ENCODE measurements at regions not wholly inside any gene's neighbourhood (a gene's known extent, or its start where the extent isn't known, plus 50 kb on each side); places are given as distances from the start of the nearest gene placed in this dataset.

- DNase-seq: no peak
- no peaks in the 10 kb centered on the region for H3K36me3 ChIP-seq
- H3K9me3 ChIP-seq (ENCODE audit: severe bottlenecking): no peaks in the 10 kb centered on the region
- TF ChIP-seq CTCF (IDR thresholded peaks at IDR 0.05; ENCODE audit: low read depth, low read length): no peak
- H3K27me3 ChIP-seq (ENCODE audit: insufficient read depth, low read depth, severe bottlenecking): no peaks in the 10 kb centered on the region
- no peak overlapping the region for H3K4me3 ChIP-seq (ENCODE audit: low read depth, low read length)
- H3K27ac ChIP-seq: peak overlapping the region; percentile 25
Measured at GRCh38 chr7:24456526-24457218, 116.6 kb upstream of the PALS2 start.

DNA sequence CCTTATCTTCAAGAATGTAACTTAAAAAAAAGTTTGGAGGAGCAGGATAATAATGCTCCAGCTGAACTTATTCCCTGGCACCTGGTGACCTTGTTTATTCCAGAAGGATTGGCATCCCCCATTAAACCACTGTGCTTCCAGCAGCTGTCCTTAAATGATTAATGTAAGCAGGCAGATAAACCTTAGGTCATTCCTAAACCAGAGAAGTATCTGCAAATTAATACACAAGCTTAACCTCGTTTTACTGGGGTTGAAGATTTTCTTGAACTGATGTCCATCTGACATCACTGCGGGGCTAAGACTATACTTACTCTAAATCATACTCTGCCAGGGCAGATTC, 116.1 kb upstream of the PALS2 start:
- peak; percentile 38 for DNase-seq
- no peak for TF ChIP-seq CTCF (IDR thresholded peaks at IDR 0.05; ENCODE audit: low read depth, low read length)
- Histone ChIP-seq H3K27ac (peak overlapping the region; percentile 25), H3K36me3 (no peaks in the 10 kb centered on the region), H3K9me3 (ENCODE audit: severe bottlenecking) (no peaks in the 10 kb centered on the region), H3K27me3 (ENCODE audit: insufficient read depth, low read depth, severe bottlenecking) (no peaks in the 10 kb centered on the region), H3K4me3 (ENCODE audit: low read depth, low read length) (no peak overlapping the region)

GRCh38 chr7:24462117-24462516, 111.1 kb upstream of the PALS2 start:
- H3K4me3 ChIP-seq (ENCODE audit: low read depth, low read length): no peak overlapping the region
- DNase-seq: no peak
- no peaks in the 10 kb centered on the region for H3K36me3 ChIP-seq
- no peak overlapping the region for H3K27ac ChIP-seq
- TF ChIP-seq CTCF (IDR thresholded peaks at IDR 0.05; ENCODE audit: low read depth, low read length): no peak
- no peaks in the 10 kb centered on the region for H3K9me3 ChIP-seq (ENCODE audit: severe bottlenecking)
- no peaks in the 10 kb centered on the region for H3K27me3 ChIP-seq (ENCODE audit: insufficient read depth, low read depth, severe bottlenecking)

DNA sequence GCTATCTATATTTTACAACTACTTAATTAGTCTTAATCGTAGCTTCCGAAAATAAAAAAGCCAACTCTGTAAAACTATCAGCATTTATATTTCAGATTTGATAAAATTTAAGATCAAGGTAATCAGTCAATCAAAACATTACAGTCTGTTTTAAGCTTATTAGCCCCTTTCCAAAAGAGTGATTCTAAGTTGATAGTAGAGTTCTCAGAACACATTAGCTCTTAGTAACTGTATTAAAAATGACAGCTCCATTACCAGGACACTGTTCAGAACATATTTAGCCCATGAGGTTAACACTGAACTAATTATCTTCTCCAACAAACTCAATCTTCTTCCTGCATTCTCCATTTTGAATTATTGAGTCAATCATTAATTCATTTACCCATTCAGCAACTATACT, 110.3 kb upstream of the PALS2 start:
- Histone ChIP-seq H3K36me3 (no peaks in the 10 kb centered on the region), H3K27ac (no peak overlapping the region), H3K27me3 (ENCODE audit: insufficient read depth, low read depth, severe bottlenecking) (no peaks in the 10 kb centered on the region), H3K4me3 (ENCODE audit: low read depth, low read length) (no peak overlapping the region), H3K9me3 (ENCODE audit: severe bottlenecking) (no peaks in the 10 kb centered on the region)
- no peak for DNase-seq
- TF ChIP-seq CTCF (IDR thresholded peaks at IDR 0.05; ENCODE audit: low read depth, low read length): no peak

DNA sequence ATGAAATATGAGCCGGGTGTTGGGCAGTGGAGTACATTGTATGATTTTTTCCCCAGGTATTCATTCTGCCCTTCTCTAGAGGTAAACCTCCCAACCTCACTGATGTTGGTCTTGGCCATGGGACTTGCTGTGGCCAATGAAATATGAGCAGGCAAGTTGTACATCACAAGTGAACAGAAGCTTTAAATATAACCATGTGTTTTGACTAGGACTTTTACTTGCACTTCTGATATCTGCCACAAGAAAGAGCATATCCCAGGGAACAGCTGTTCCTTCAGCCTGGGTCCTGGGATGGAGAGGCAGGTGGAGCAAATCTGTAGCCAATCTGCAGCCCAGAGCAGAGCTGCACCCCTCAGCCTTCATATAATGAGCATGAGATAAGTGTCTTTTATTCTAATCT, 109.8 kb upstream of the PALS2 start:
- no peak for TF ChIP-seq CTCF (IDR thresholded peaks at IDR 0.05; ENCODE audit: low read depth, low read length)
- no peak for DNase-seq
- Histone ChIP-seq H3K9me3 (ENCODE audit: severe bottlenecking) (no peaks in the 10 kb centered on the region), H3K27ac (no peak overlapping the region), H3K36me3 (no peaks in the 10 kb centered on the region), H3K4me3 (ENCODE audit: low read depth, low read length) (no peak overlapping the region), H3K27me3 (ENCODE audit: insufficient read depth, low read depth, severe bottlenecking) (no peaks in the 10 kb centered on the region)

- Histone ChIP-seq H3K9me3 (ENCODE audit: severe bottlenecking) (no peaks in the 10 kb centered on the region), H3K4me3 (ENCODE audit: low read depth, low read length) (no peak overlapping the region), H3K27ac (no peak overlapping the region), H3K36me3 (no peaks in the 10 kb centered on the region), H3K27me3 (ENCODE audit: insufficient read depth, low read depth, severe bottlenecking) (no peaks in the 10 kb centered on the region)
- no peak for DNase-seq
- no peak for TF ChIP-seq CTCF (IDR thresholded peaks at IDR 0.05; ENCODE audit: low read depth, low read length)
Measured at GRCh38 chr7:24464861-24465260, 108.4 kb upstream of the PALS2 start.
